Sigmoid colon (tissue), 4 donors: ENCODE measurements at regions not wholly inside any gene's neighbourhood (a gene's known extent, or its start where the extent isn't known, plus 50 kb on each side); places are given as distances from the start of the nearest gene placed in this dataset.

ENCODE experiments used
- CTCF ChIP-seq, 4 experiments: fragments of 450-650 bp in 3 of 4; fragments of 200-600 bp in 1 of 4; IDR thresholded peaks; one replicate each; pipeline ENCODE4 v1.5.1; 2016 to 2019; ENCODE audit warnings: antibody characterized with exemption in 4 of 4, mild to moderate bottlenecking in 3 of 4, moderate library complexity in 2 of 4
- EP300 ChIP-seq, 4 donors: sonication (generic); formaldehyde crosslinking; IDR thresholded peaks; one replicate each; pipeline ENCODE4 v1.6.1; 2017; ENCODE audit warnings: antibody characterized with exemption in 4 of 4
- POLR2A ChIP-seq, 2 donors: fragments of 450-650 bp; IDR thresholded peaks; one replicate each; pipeline ENCODE4 v1.6.1; 2016; ENCODE audit warnings: antibody characterized with exemption in 2 of 2, mild to moderate bottlenecking in 2 of 2, moderate library complexity in 2 of 2
- POLR2AphosphoS5 ChIP-seq, 4 donors: sonication (generic); formaldehyde crosslinking; IDR thresholded peaks; one replicate each; pipeline ENCODE4 v1.6.1; 2017; ENCODE audit warnings: antibody characterized with exemption in 4 of 4

GRCh38 chr11:92098172-92098571 lies 126.4 kb upstream of the FAT3 start:
- no peak for TF ChIP-seq CTCF (IDR thresholded peaks at IDR 0.05)
- no peak for TF ChIP-seq POLR2AphosphoS5 (IDR thresholded peaks at IDR 0.05)
- TF ChIP-seq POLR2A (IDR thresholded peaks at IDR 0.05) = no peak
- TF ChIP-seq EP300 (IDR thresholded peaks at IDR 0.05) = no peak
